ENCODE measurements at regions not wholly inside any gene's neighbourhood (a gene's known extent, or its start where the extent isn't known, plus 50 kb on each side); places are given as distances from the start of the nearest gene placed in this dataset.

- no peak for DNase-seq
- Histone ChIP-seq H3K4me1 (no peaks in the 10 kb centered on the region), H3K36me3 (no peaks in the 10 kb centered on the region), H3K9me3 (replicated peaks) (no peaks in the 10 kb centered on the region), H3K27ac (no peak overlapping the region), H3K27me3 (no peaks in the 10 kb centered on the region), H3K4me3 (no peak overlapping the region)
Measured at GRCh38 chr14:40188006-40188405, 755.8 kb upstream of the FBXO33 start.

GRCh38 chr14:40164083-40164482 lies 731.9 kb upstream of the FBXO33 start:
- no peaks in the 10 kb centered on the region for H3K36me3 ChIP-seq
- H3K27me3 ChIP-seq = no peaks in the 10 kb centered on the region
- H3K9me3 ChIP-seq (replicated peaks) = no peaks in the 10 kb centered on the region
- H3K4me3 ChIP-seq = no peak overlapping the region
- H3K4me1 ChIP-seq = no peaks in the 10 kb centered on the region
- no peak for DNase-seq
- no peak overlapping the region for H3K27ac ChIP-seq

DNA sequence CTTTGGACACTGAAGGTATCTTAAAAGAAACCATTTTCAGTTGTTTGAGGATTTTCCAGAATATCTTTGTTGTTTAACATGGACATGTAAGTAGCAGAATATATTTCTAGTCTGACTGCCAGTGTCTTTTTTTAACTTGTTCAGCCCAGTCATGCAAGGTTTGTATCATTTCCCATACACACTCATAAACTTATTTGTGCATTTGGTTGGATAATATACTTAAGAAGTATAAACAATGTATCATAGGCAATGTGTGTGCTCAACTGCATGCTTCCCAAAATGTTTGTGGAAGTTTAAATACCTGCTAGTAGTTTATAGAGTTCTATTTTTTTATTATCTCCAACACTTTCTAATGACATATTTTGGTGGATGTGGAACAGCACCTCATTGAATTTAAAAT lies 707.4 kb upstream of the FBXO33 start:
- H3K9me3 ChIP-seq (replicated peaks) = no peaks in the 10 kb centered on the region
- no peaks in the 10 kb centered on the region for H3K4me1 ChIP-seq
- no peak overlapping the region for H3K27ac ChIP-seq
- no peak overlapping the region for H3K4me3 ChIP-seq
- H3K27me3 ChIP-seq = no peaks in the 10 kb centered on the region
- DNase-seq = no peak
- H3K36me3 ChIP-seq = no peaks in the 10 kb centered on the region

DNA sequence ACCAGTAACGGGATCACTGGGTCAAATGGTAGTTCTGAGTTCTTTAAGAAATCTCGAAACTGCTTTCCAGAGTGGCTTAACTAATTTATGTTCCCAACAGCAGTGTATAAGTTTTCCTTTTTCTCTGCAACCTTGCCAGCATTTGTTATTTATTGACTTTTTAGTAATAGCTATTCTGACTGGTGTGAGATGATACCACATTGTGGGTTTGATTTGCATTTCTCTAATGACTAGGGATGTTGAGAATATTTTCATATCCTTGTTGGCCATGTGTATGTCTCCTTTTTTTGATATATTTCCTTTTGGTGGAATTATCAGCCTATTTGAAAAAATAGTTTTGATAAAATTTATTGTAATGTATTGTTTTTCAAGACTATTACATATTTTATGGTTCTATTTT lies 701.2 kb upstream of the FBXO33 start:
- no peaks in the 10 kb centered on the region for H3K36me3 ChIP-seq
- H3K27me3 ChIP-seq = no peaks in the 10 kb centered on the region
- H3K4me3 ChIP-seq = no peak overlapping the region
- H3K9me3 ChIP-seq (replicated peaks) = no peaks in the 10 kb centered on the region
- no peak overlapping the region for H3K27ac ChIP-seq
- no peak for DNase-seq
- H3K4me1 ChIP-seq = no peaks in the 10 kb centered on the region

DNA sequence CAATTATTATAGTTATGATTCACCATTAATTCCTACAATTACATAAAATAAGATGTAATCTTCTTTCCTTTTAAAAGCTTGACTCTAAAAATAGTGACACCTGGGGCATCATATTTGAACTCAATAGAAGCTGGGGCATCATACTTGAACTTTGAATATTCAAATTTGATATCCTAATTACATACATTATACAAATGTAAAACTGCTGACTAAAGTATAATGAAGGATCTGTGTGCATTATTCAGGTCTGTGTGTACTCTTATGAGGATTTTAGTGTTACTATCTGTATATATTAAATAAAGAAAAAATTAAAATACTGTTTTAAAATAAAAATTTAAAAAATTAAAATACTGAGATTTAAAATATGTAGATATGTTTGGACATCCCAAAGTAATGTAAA lies 696.9 kb upstream of the FBXO33 start:
- Histone ChIP-seq H3K4me3 (no peak overlapping the region), H3K27ac (no peak overlapping the region), H3K36me3 (no peaks in the 10 kb centered on the region), H3K4me1 (no peaks in the 10 kb centered on the region), H3K27me3 (no peaks in the 10 kb centered on the region), H3K9me3 (replicated peaks) (no peaks in the 10 kb centered on the region)
- DNase-seq = no peak

GRCh38 chr14:40123816-40124215 lies 691.6 kb upstream of the FBXO33 start:
- no peaks in the 10 kb centered on the region for H3K4me1 ChIP-seq
- H3K4me3 ChIP-seq = no peak overlapping the region
- DNase-seq = no peak
- H3K9me3 ChIP-seq (replicated peaks) = no peaks in the 10 kb centered on the region
- H3K36me3 ChIP-seq = no peaks in the 10 kb centered on the region
- no peak overlapping the region for H3K27ac ChIP-seq
- no peaks in the 10 kb centered on the region for H3K27me3 ChIP-seq

GRCh38 chr14:40122968-40123648 lies 690.9 kb upstream of the FBXO33 start:
- no peak for DNase-seq
- H3K4me1 ChIP-seq = no peaks in the 10 kb centered on the region
- no peaks in the 10 kb centered on the region for H3K27me3 ChIP-seq
- H3K36me3 ChIP-seq = no peaks in the 10 kb centered on the region
- H3K4me3 ChIP-seq = no peak overlapping the region
- H3K27ac ChIP-seq = no peak overlapping the region
- H3K9me3 ChIP-seq (replicated peaks) = no peaks in the 10 kb centered on the region

GRCh38 chr14:40119765-40120164 lies 687.5 kb upstream of the FBXO33 start:
- no peaks in the 10 kb centered on the region for H3K9me3 ChIP-seq (replicated peaks)
- H3K27ac ChIP-seq = no peak overlapping the region
- no peaks in the 10 kb centered on the region for H3K27me3 ChIP-seq
- H3K36me3 ChIP-seq = no peaks in the 10 kb centered on the region
- H3K4me1 ChIP-seq = no peaks in the 10 kb centered on the region
- H3K4me3 ChIP-seq = no peak overlapping the region
- no peak for DNase-seq

- Histone ChIP-seq H3K27ac (no peak overlapping the region), H3K4me3 (no peak overlapping the region), H3K27me3 (no peaks in the 10 kb centered on the region), H3K4me1 (no peaks in the 10 kb centered on the region), H3K36me3 (no peaks in the 10 kb centered on the region), H3K9me3 (replicated peaks) (no peaks in the 10 kb centered on the region)
- DNase-seq = no peak
Measured at GRCh38 chr14:40119321-40119720, 687.1 kb upstream of the FBXO33 start.

GRCh38 chr14:40115583-40115982 lies 683.4 kb upstream of the FBXO33 start:
- H3K27me3 ChIP-seq = no peaks in the 10 kb centered on the region; the same call in 1 of the 2 replicates
- DNase-seq = no peak

GRCh38 chr14:40113671-40114070 lies 681.4 kb upstream of the FBXO33 start:
- no peak for DNase-seq
- Histone ChIP-seq H3K36me3 (no peaks in the 10 kb centered on the region), H3K4me1 (no peaks in the 10 kb centered on the region), H3K9me3 (replicated peaks) (no peaks in the 10 kb centered on the region), H3K27ac (no peak overlapping the region), H3K27me3 (no peaks in the 10 kb centered on the region; the same call in 1 of the 2 replicates), H3K4me3 (no peak overlapping the region)

More at GRCh38 chr14:40115583-40115982, 683.4 kb upstream of the FBXO33 start:
- no peak overlapping the region for H3K4me3 ChIP-seq
- H3K36me3 ChIP-seq = no peaks in the 10 kb centered on the region
- no peak overlapping the region for H3K27ac ChIP-seq
- no peaks in the 10 kb centered on the region for H3K9me3 ChIP-seq (replicated peaks)
- H3K4me1 ChIP-seq = no peaks in the 10 kb centered on the region

DNA sequence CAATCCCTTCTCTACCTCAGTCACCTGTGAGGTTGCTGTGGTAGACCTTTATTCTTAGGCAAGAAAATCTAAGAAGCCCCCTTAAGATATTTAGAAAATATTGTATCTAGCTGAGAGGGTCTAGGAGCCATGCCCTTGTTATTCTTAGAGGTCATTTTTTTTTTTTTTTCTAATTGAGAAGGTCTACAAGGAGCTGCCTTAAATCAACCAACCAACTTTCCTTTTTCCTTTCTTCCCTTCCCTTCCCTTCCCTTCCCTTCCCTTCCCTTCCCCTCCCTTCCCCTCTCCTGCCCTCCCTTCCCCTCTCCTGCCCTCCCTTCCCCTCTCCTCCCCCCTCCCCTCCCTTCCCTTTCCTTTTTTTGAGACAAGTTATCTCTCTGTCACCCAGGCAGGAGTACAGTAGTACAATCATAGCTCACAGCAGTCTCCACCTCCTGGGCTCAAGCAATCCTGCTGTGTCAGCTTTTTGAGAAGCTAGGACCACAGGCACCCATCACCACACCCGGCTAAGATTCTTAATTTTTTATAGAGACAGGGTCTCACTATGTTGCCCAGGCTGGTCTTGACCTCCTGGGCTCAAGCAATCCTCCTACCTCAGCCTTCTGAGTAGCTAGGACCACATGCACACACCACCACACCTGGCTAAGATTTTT lies 668.4 kb upstream of the FBXO33 start:
- H3K27ac ChIP-seq = no peak overlapping the region
- no peak for DNase-seq
- H3K27me3 ChIP-seq = no peaks in the 10 kb centered on the region
- H3K36me3 ChIP-seq = no peaks in the 10 kb centered on the region
- H3K4me1 ChIP-seq = no peaks in the 10 kb centered on the region
- no peak overlapping the region for H3K4me3 ChIP-seq
- no peaks in the 10 kb centered on the region for H3K9me3 ChIP-seq (replicated peaks)

GRCh38 chr14:40099316-40099715 lies 667.1 kb upstream of the FBXO33 start:
- no peak for DNase-seq
- H3K27ac ChIP-seq = no peak overlapping the region
- H3K9me3 ChIP-seq (replicated peaks) = no peaks in the 10 kb centered on the region
- no peak overlapping the region for H3K4me3 ChIP-seq
- no peaks in the 10 kb centered on the region for H3K36me3 ChIP-seq
- no peaks in the 10 kb centered on the region for H3K27me3 ChIP-seq
- H3K4me1 ChIP-seq = no peaks in the 10 kb centered on the region

GRCh38 chr14:40098468-40098867 lies 666.2 kb upstream of the FBXO33 start:
- no peaks in the 10 kb centered on the region for H3K4me1 ChIP-seq
- no peak for DNase-seq
- no peak overlapping the region for H3K27ac ChIP-seq
- no peaks in the 10 kb centered on the region for H3K27me3 ChIP-seq
- H3K4me3 ChIP-seq = no peak overlapping the region
- no peaks in the 10 kb centered on the region for H3K36me3 ChIP-seq
- no peaks in the 10 kb centered on the region for H3K9me3 ChIP-seq (replicated peaks)

GRCh38 chr14:40096968-40097367 lies 664.7 kb upstream of the FBXO33 start:
- H3K9me3 ChIP-seq (replicated peaks) = no peaks in the 10 kb centered on the region
- no peak for DNase-seq
- H3K27me3 ChIP-seq = no peaks in the 10 kb centered on the region
- H3K4me3 ChIP-seq = no peak overlapping the region
- no peaks in the 10 kb centered on the region for H3K4me1 ChIP-seq
- H3K36me3 ChIP-seq = no peaks in the 10 kb centered on the region
- no peak overlapping the region for H3K27ac ChIP-seq

DNA sequence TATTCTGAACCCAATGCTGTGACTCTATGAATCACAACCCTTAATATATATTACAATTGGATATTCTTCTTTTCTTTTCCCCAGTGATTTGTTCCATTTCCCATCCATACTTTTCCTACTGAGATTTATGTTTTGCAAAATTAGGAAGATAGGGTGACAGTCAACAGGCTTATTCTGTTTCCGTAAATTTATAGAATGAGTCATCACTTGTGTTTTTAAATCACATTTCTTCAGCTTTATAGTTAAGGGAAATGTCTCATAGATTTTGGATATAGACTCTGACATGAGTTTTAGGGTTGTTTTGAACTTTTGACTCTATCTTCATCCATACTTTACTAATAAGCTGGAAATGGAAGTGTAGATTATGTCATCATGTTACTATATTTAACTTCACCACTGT lies 661.6 kb upstream of the FBXO33 start:
- Histone ChIP-seq H3K4me1 (no peaks in the 10 kb centered on the region), H3K27me3 (no peaks in the 10 kb centered on the region), H3K36me3 (no peaks in the 10 kb centered on the region), H3K27ac (no peak overlapping the region), H3K9me3 (replicated peaks) (no peaks in the 10 kb centered on the region), H3K4me3 (no peak overlapping the region)
- no peak for DNase-seq

Measured in SJCRH30 (cell line).